ENCODE measurements at regions not wholly inside any gene's neighbourhood (a gene's known extent, or its start where the extent isn't known, plus 50 kb on each side); places are given as distances from the start of the nearest gene placed in this dataset.
A peak's percentile ranks its signal among the peaks of the same experiment; 100 is the strongest.

DNA sequence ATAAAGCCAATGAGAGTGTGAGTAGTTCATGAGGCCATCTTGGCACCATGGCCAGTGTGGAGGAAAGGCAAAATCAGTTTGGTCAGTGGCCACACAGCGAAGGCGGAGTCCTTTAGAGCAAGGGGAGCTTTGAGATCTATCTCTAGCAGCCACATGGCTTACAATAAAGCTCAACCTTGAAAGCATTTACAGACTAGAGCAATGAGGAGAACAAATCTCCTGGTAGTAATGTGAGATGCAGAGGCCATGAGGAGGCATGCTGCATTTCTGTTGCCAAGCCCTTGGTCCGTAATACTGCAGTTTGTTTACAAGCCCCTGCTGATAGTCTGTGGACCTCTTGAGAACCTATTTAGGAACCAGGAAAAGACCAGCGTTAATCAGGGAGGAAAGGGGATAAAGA is 381.5 kb upstream of the C2CD4B start:
- H3K9me3 Mint-ChIP-seq (ENCODE audit: unreplicated experiment): no peaks in the 10 kb centered on the region
- no peak for DNase-seq (ENCODE audit: extremely low spot score, unreplicated experiment)
- peaks cover 1% of the 10 kb centered on the region for H3K4me1 Mint-ChIP-seq (ENCODE audit: unreplicated experiment)
- TF ChIP-seq, protein P1, sequence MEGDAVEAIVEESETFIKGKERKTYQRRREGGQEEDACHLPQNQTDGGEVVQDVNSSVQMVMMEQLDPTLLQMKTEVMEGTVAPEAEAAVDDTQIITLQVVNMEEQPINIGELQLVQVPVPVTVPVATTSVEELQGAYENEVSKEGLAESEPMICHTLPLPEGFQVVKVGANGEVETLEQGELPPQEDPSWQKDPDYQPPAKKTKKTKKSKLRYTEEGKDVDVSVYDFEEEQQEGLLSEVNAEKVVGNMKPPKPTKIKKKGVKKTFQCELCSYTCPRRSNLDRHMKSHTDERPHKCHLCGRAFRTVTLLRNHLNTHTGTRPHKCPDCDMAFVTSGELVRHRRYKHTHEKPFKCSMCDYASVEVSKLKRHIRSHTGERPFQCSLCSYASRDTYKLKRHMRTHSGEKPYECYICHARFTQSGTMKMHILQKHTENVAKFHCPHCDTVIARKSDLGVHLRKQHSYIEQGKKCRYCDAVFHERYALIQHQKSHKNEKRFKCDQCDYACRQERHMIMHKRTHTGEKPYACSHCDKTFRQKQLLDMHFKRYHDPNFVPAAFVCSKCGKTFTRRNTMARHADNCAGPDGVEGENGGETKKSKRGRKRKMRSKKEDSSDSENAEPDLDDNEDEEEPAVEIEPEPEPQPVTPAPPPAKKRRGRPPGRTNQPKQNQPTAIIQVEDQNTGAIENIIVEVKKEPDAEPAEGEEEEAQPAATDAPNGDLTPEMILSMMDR (IDR thresholded peaks at IDR 0.05): no peak
- no peak overlapping the region for H3K4me3 Mint-ChIP-seq (ENCODE audit: unreplicated experiment)
- no peaks in the 10 kb centered on the region for H3K27me3 Mint-ChIP-seq (ENCODE audit: unreplicated experiment)
- H3K36me3 Mint-ChIP-seq (ENCODE audit: unreplicated experiment): no peaks in the 10 kb centered on the region
- H3K27ac Mint-ChIP-seq (ENCODE audit: unreplicated experiment): no peak overlapping the region

GRCh38 chr15:62547584-62547983 is 382.5 kb upstream of the C2CD4B start:
- no peak overlapping the region for H3K27ac Mint-ChIP-seq (ENCODE audit: unreplicated experiment)
- no peak overlapping the region for H3K4me3 Mint-ChIP-seq (ENCODE audit: unreplicated experiment)
- H3K4me1 Mint-ChIP-seq (ENCODE audit: unreplicated experiment): peaks cover 1% of the 10 kb centered on the region
- DNase-seq (ENCODE audit: extremely low spot score, unreplicated experiment): no peak
- TF ChIP-seq, protein P1 (IDR thresholded peaks at IDR 0.05): no peak
- peaks cover 6% of the 10 kb centered on the region for H3K9me3 Mint-ChIP-seq (ENCODE audit: unreplicated experiment)
- no peaks in the 10 kb centered on the region for H3K36me3 Mint-ChIP-seq (ENCODE audit: unreplicated experiment)
- H3K27me3 Mint-ChIP-seq (ENCODE audit: unreplicated experiment): no peaks in the 10 kb centered on the region

GRCh38 chr15:62549345-62549970 is 384.4 kb upstream of the C2CD4B start:
- H3K27me3 Mint-ChIP-seq (ENCODE audit: unreplicated experiment): no peaks in the 10 kb centered on the region
- peaks cover 6% of the 10 kb centered on the region for H3K9me3 Mint-ChIP-seq (ENCODE audit: unreplicated experiment)
- H3K4me3 Mint-ChIP-seq (ENCODE audit: unreplicated experiment): no peak overlapping the region
- no peaks in the 10 kb centered on the region for H3K36me3 Mint-ChIP-seq (ENCODE audit: unreplicated experiment)
- H3K27ac Mint-ChIP-seq (ENCODE audit: unreplicated experiment): no peak overlapping the region
- peaks cover 1% of the 10 kb centered on the region for H3K4me1 Mint-ChIP-seq (ENCODE audit: unreplicated experiment)
- no peak for DNase-seq (ENCODE audit: extremely low spot score, unreplicated experiment)
- TF ChIP-seq, protein P1 (IDR thresholded peaks at IDR 0.05): peak; percentile 52

DNA sequence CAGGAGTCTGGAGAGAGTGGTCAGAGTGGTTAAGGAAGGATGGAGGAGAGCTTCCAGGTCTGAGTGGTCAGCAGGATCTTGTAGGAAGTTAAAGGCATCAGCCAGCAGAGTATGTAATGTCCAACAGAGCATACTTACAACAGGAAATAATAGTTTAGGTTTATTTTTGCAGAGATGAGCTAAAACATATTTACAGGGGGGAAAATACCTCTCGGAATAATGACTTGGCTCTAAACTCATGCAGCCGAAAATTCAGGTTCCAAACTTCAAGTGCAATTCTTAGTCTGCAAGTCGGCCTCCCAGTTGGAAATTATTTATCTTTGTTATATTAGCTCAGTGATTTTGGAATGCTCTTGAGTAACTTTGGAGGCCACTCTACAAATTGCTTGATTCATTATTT is 385.0 kb upstream of the C2CD4B start:
- TF ChIP-seq, protein P1 (IDR thresholded peaks at IDR 0.05): no peak
- H3K4me1 Mint-ChIP-seq (ENCODE audit: unreplicated experiment): peaks cover 1% of the 10 kb centered on the region
- no peaks in the 10 kb centered on the region for H3K36me3 Mint-ChIP-seq (ENCODE audit: unreplicated experiment)
- H3K9me3 Mint-ChIP-seq (ENCODE audit: unreplicated experiment): peaks cover 6% of the 10 kb centered on the region
- no peak overlapping the region for H3K27ac Mint-ChIP-seq (ENCODE audit: unreplicated experiment)
- H3K4me3 Mint-ChIP-seq (ENCODE audit: unreplicated experiment): no peak overlapping the region
- no peak for DNase-seq (ENCODE audit: extremely low spot score, unreplicated experiment)
- H3K27me3 Mint-ChIP-seq (ENCODE audit: unreplicated experiment): no peaks in the 10 kb centered on the region

DNA sequence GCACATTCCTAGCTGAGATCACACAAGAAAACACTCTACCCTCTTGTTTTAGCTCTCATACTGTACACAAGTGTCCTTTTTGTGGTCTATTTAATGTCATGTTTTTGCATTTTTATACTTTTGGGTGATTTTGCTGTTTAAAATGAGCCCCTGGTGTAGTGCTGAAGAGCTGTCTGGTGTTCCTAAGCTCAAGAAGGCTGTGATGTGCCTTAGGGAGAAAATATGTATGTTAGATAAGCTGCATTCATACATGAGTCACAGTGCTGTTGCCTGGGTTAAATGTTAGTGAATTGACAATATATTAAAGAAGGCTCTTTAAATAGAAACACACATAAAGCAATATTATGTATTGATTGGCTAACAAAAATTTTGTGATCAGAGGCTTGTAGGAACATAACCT is 387.4 kb upstream of the C2CD4B start:
- no peaks in the 10 kb centered on the region for H3K4me1 Mint-ChIP-seq (ENCODE audit: unreplicated experiment)
- peaks cover 6% of the 10 kb centered on the region for H3K9me3 Mint-ChIP-seq (ENCODE audit: unreplicated experiment)
- TF ChIP-seq, protein P1 (IDR thresholded peaks at IDR 0.05): no peak
- no peak overlapping the region for H3K4me3 Mint-ChIP-seq (ENCODE audit: unreplicated experiment)
- H3K27ac Mint-ChIP-seq (ENCODE audit: unreplicated experiment): no peak overlapping the region
- peaks cover 8% of the 10 kb centered on the region for H3K36me3 Mint-ChIP-seq (ENCODE audit: unreplicated experiment)
- H3K27me3 Mint-ChIP-seq (ENCODE audit: unreplicated experiment): no peaks in the 10 kb centered on the region
- no peak for DNase-seq (ENCODE audit: extremely low spot score, unreplicated experiment)

All from osteocyte (in vitro differentiated cells).